ENCODE measurements at regions not wholly inside any gene's neighbourhood (a gene's known extent, or its start where the extent isn't known, plus 50 kb on each side); places are given as distances from the start of the nearest gene placed in this dataset.

DNA sequence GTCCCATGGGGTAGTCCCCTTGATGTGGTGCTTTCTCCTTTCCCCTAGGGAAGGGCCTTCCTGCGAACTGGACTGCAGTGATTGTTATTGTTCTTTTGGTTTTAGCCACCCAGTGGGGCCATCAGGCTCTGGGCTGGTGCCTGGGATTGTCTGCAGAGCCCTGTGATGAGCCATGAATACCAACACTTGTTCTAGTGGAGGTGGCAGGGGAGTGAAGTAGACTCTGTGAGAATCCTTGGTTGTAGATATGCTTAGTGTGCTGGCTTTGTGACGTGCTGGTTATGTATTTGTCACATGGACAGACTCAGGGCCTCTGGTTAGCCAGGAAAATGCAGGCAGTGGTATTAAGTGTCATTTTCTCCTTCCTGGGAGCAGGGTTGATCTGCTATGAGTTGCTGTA, 51.8 kb upstream of the NDUFB4 start:
- H2BK5ac ChIP-seq (ENCODE audit: low read depth, low read length, poor library complexity, severe bottlenecking): no peak overlapping the region
- no peak overlapping the region for H3K4ac ChIP-seq (ENCODE audit: low read depth in 1 of 2, low read length in 2 of 2)
- no peak overlapping the region for H3K9ac ChIP-seq (ENCODE audit: low read length)
- H4K8ac ChIP-seq (ENCODE audit: low read length): no peak overlapping the region
- H3K4me2 ChIP-seq (ENCODE audit: low read length, poor library complexity, severe bottlenecking): no peak overlapping the region
- H3K27ac ChIP-seq (ENCODE audit: low read length, poor library complexity, severe bottlenecking): no peak overlapping the region
- no peak overlapping the region for H2AFZ ChIP-seq (ENCODE audit: low read depth, low read length)
- no peaks in the 10 kb centered on the region for H3K4me1 ChIP-seq (ENCODE audit: control insufficient read depth, insufficient read depth, low read depth, low read length)
- H3K36me3 ChIP-seq (ENCODE audit: control insufficient read depth in 1 of 2, insufficient read depth in 2 of 2, low read depth in 1 of 2, low read length in 2 of 2): no peaks in the 10 kb centered on the region
- H3K4me3 ChIP-seq (ENCODE audit: insufficient read depth in 1 of 2, low read depth in 1 of 2, low read length in 2 of 2): no peak overlapping the region
- H3K9me3 ChIP-seq (ENCODE audit: control insufficient read depth, low read length): peaks cover 38% of the 10 kb centered on the region
- no peak overlapping the region for H3K18ac ChIP-seq (ENCODE audit: low read depth in 1 of 2, low read length in 2 of 2)
- H4K91ac ChIP-seq (ENCODE audit: low read length): no peak overlapping the region
- no peak overlapping the region for H2BK15ac ChIP-seq (ENCODE audit: low read depth, poor library complexity, severe bottlenecking)
- 83% methylated on average over 2 of the region's 2 CpGs for WGBS
- DNase-seq: no peak
- no peak overlapping the region for H2BK12ac ChIP-seq (ENCODE audit: low read length in 2 of 2)
- peaks cover 0 to 4% of the 10 kb centered on the region in 2 experiments for H3K27me3 ChIP-seq (ENCODE audit: control insufficient read depth in 1 of 2, insufficient read depth in 1 of 2, low read length in 2 of 2)
- H2AK5ac ChIP-seq (ENCODE audit: low read length, severe bottlenecking): no peak overlapping the region
- no peak overlapping the region for H2BK120ac ChIP-seq (ENCODE audit: low read depth, low read length)
- H3K23ac ChIP-seq (ENCODE audit: low read length in 2 of 2): no peak overlapping the region
- no peaks in the 10 kb centered on the region for H3K79me1 ChIP-seq (replicated peaks; ENCODE audit: low read length, poor library complexity, severe bottlenecking)
- no peak overlapping the region for H3K14ac ChIP-seq (ENCODE audit: low read length in 2 of 2)

DNA sequence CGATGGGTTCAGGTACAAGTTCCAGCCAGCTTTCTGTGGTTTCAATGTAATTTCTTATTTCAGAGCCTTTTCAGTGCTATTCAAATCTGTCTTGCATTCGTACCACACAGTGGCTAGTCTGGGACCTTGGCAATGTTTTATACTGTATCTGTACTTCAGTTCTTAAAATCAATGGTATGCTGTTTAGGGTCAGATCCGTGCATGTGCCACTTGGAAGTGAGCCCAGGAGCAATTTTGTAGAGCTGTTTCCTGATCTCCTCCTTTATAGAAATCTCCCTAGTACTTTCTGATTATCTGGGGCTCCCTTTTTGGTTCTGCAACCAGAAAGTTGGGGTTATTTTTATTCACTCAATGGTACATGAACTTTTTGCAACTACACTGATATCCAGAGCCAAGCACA, 59.5 kb upstream of the NDUFB4 start:
- Histone ChIP-seq H2BK5ac (ENCODE audit: low read depth, low read length, poor library complexity, severe bottlenecking) (no peak overlapping the region), H3K23ac (ENCODE audit: low read length in 2 of 2) (no peak overlapping the region), H3K27me3 (ENCODE audit: control insufficient read depth in 1 of 2, insufficient read depth in 1 of 2, low read length in 2 of 2) (no peaks in the 10 kb centered on the region), H3K4me1 (ENCODE audit: control insufficient read depth, insufficient read depth, low read depth, low read length) (no peaks in the 10 kb centered on the region), H4K8ac (ENCODE audit: low read length) (no peak overlapping the region), H3K4me2 (ENCODE audit: low read length, poor library complexity, severe bottlenecking) (no peak overlapping the region), H2AFZ (ENCODE audit: low read depth, low read length) (no peak overlapping the region), H2AK5ac (ENCODE audit: low read length, severe bottlenecking) (no peak overlapping the region), H2BK12ac (ENCODE audit: low read length in 2 of 2) (no peak overlapping the region), H2BK15ac (ENCODE audit: low read depth, poor library complexity, severe bottlenecking) (no peak overlapping the region), H3K4ac (ENCODE audit: low read depth in 1 of 2, low read length in 2 of 2) (no peak overlapping the region), H3K27ac (ENCODE audit: low read length, poor library complexity, severe bottlenecking) (no peak overlapping the region), H4K91ac (ENCODE audit: low read length) (no peak overlapping the region), H3K14ac (ENCODE audit: low read length in 2 of 2) (no peak overlapping the region), H3K18ac (ENCODE audit: low read depth in 1 of 2, low read length in 2 of 2) (no peak overlapping the region), H3K9ac (ENCODE audit: low read length) (no peak overlapping the region), H2BK120ac (ENCODE audit: low read depth, low read length) (no peak overlapping the region), H3K36me3 (ENCODE audit: control insufficient read depth in 1 of 2, insufficient read depth in 2 of 2, low read depth in 1 of 2, low read length in 2 of 2) (no peaks in the 10 kb centered on the region), H3K4me3 (ENCODE audit: insufficient read depth in 1 of 2, low read depth in 1 of 2, low read length in 2 of 2) (no peak overlapping the region), H3K79me1 (replicated peaks; ENCODE audit: low read length, poor library complexity, severe bottlenecking) (no peaks in the 10 kb centered on the region), H3K9me3 (ENCODE audit: control insufficient read depth, low read length) (peaks cover 45% of the 10 kb centered on the region)
- whole genome bisulfite sequencing: 79% methylated on average over 3 of the region's 3 CpGs
- DNase-seq: no peak

DNA sequence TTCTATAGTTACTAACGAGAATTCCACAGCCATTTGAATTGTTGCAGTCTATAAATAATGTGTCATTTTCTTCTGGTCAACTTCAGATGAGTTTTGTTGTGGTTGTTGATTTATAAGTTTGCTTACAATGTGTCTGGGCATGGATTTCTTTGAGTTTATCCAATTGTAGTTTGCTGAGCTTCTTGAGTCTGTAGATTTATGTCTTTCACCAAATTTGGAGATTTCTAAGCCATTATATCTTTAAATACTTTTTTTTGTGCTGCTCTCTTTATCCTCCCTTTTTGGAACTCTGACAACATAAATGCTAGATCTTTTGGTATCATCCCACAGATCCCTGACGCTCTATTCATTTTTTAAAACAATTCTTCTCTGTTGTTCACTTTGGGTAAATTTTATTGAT, 63.2 kb upstream of the NDUFB4 start:
- no peak overlapping the region for H2AFZ ChIP-seq (ENCODE audit: low read depth, low read length)
- no peak overlapping the region for H3K23ac ChIP-seq (ENCODE audit: low read length in 2 of 2)
- H3K4ac ChIP-seq (ENCODE audit: low read depth in 1 of 2, low read length in 2 of 2): no peak overlapping the region
- no peak overlapping the region for H3K9ac ChIP-seq (ENCODE audit: low read length)
- H4K91ac ChIP-seq (ENCODE audit: low read length): no peak overlapping the region
- H3K36me3 ChIP-seq (ENCODE audit: control insufficient read depth in 1 of 2, insufficient read depth in 2 of 2, low read depth in 1 of 2, low read length in 2 of 2): no peaks in the 10 kb centered on the region
- H2BK15ac ChIP-seq (ENCODE audit: low read depth, poor library complexity, severe bottlenecking): no peak overlapping the region
- no peak overlapping the region for H2BK120ac ChIP-seq (ENCODE audit: low read depth, low read length)
- peaks cover 22% of the 10 kb centered on the region for H3K9me3 ChIP-seq (ENCODE audit: control insufficient read depth, low read length)
- no peak overlapping the region for H2BK12ac ChIP-seq (ENCODE audit: low read length in 2 of 2)
- H3K4me3 ChIP-seq (ENCODE audit: insufficient read depth in 1 of 2, low read depth in 1 of 2, low read length in 2 of 2): no peak overlapping the region
- H4K8ac ChIP-seq (ENCODE audit: low read length): no peak overlapping the region
- H3K4me1 ChIP-seq (ENCODE audit: control insufficient read depth, insufficient read depth, low read depth, low read length): no peaks in the 10 kb centered on the region
- no peak overlapping the region for H3K18ac ChIP-seq (ENCODE audit: low read depth in 1 of 2, low read length in 2 of 2)
- H2BK5ac ChIP-seq (ENCODE audit: low read depth, low read length, poor library complexity, severe bottlenecking): no peak overlapping the region
- no peak overlapping the region for H2AK5ac ChIP-seq (ENCODE audit: low read length, severe bottlenecking)
- no peak for DNase-seq
- H3K27me3 ChIP-seq (ENCODE audit: control insufficient read depth in 1 of 2, insufficient read depth in 1 of 2, low read length in 2 of 2): no peaks in the 10 kb centered on the region
- WGBS: no CpG with 5 or more reads among the region's 2 CpGs
- no peak overlapping the region for H3K4me2 ChIP-seq (ENCODE audit: low read length, poor library complexity, severe bottlenecking)
- H3K27ac ChIP-seq (ENCODE audit: low read length, poor library complexity, severe bottlenecking): no peak overlapping the region
- no peaks in the 10 kb centered on the region for H3K79me1 ChIP-seq (replicated peaks; ENCODE audit: low read length, poor library complexity, severe bottlenecking)
- no peak overlapping the region for H3K14ac ChIP-seq (ENCODE audit: low read length in 2 of 2)

DNA sequence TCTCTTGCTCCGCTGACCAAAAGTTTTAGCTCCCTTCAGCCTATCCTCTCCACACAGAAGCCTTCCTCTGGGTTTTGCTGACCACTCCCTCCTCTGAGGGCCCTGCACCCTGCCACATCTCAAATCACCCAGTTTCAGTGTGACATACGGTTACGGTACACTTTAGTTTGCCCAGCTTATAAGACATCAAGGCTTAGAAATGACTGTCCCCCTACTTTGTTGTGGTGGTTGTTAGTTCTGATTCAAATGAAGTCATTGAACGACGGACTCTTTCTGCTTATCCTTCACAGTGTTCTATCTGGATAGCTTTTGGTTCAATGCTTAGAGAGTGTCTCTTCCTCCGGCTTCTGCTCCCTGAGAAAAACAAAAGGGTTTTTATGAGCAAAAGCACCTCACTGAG, 68.0 kb upstream of the NDUFB4 start:
- no peak overlapping the region for H3K4ac ChIP-seq (ENCODE audit: low read depth in 1 of 2, low read length in 2 of 2)
- no peak overlapping the region for H3K23ac ChIP-seq (ENCODE audit: low read length in 2 of 2)
- H3K36me3 ChIP-seq (ENCODE audit: control insufficient read depth in 1 of 2, insufficient read depth in 2 of 2, low read depth in 1 of 2, low read length in 2 of 2): no peaks in the 10 kb centered on the region
- H3K18ac ChIP-seq (ENCODE audit: low read depth in 1 of 2, low read length in 2 of 2): no peak overlapping the region
- H3K4me1 ChIP-seq (ENCODE audit: control insufficient read depth, insufficient read depth, low read depth, low read length): no peaks in the 10 kb centered on the region
- H3K9ac ChIP-seq (ENCODE audit: low read length): no peak overlapping the region
- 93% methylated on average over 6 of the region's 6 CpGs for WGBS
- H2AK5ac ChIP-seq (ENCODE audit: low read length, severe bottlenecking): no peak overlapping the region
- no peaks in the 10 kb centered on the region for H3K79me1 ChIP-seq (replicated peaks; ENCODE audit: low read length, poor library complexity, severe bottlenecking)
- no peak overlapping the region for H3K4me3 ChIP-seq (ENCODE audit: insufficient read depth in 1 of 2, low read depth in 1 of 2, low read length in 2 of 2)
- no peak overlapping the region for H3K4me2 ChIP-seq (ENCODE audit: low read length, poor library complexity, severe bottlenecking)
- no peak overlapping the region for H2BK5ac ChIP-seq (ENCODE audit: low read depth, low read length, poor library complexity, severe bottlenecking)
- no peak for DNase-seq
- no peaks in the 10 kb centered on the region for H3K27me3 ChIP-seq (ENCODE audit: control insufficient read depth in 1 of 2, insufficient read depth in 1 of 2, low read length in 2 of 2)
- peaks cover 5% of the 10 kb centered on the region for H3K9me3 ChIP-seq (ENCODE audit: control insufficient read depth, low read length)
- no peak overlapping the region for H2BK15ac ChIP-seq (ENCODE audit: low read depth, poor library complexity, severe bottlenecking)
- no peak overlapping the region for H3K27ac ChIP-seq (ENCODE audit: low read length, poor library complexity, severe bottlenecking)
- H2AFZ ChIP-seq (ENCODE audit: low read depth, low read length): no peak overlapping the region
- H2BK120ac ChIP-seq (ENCODE audit: low read depth, low read length): no peak overlapping the region
- no peak overlapping the region for H2BK12ac ChIP-seq (ENCODE audit: low read length in 2 of 2)
- H4K91ac ChIP-seq (ENCODE audit: low read length): no peak overlapping the region
- no peak overlapping the region for H3K14ac ChIP-seq (ENCODE audit: low read length in 2 of 2)
- no peak overlapping the region for H4K8ac ChIP-seq (ENCODE audit: low read length)
